ENCODE measurements at regions not wholly inside any gene's neighbourhood (a gene's known extent, or its start where the extent isn't known, plus 50 kb on each side); places are given as distances from the start of the nearest gene placed in this dataset.

DNA sequence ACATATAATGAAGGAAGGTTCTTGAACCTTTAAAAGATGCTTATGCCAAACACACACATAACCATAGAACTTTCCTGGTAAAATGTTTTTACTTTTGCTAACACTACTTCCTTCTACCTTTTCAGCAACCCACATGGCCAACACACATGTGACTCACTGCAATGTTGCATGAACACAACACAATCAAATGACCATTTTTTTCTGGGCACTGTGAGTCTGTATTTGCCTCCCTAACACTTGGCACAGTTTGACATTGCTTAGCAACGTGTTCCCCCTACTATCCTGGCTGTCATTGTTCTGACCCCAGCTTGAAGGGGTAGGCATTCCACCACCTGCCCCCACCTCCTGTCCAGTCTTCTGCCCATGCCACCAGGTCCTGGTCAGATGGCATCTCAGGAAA lies 169.4 kb upstream of the PRNP start:
- no peak for TF ChIP-seq EZH2 (IDR thresholded peaks at IDR 0.05; ENCODE audit: borderline replicate concordance, insufficient read depth, low read depth, low read length, poor library complexity, severe bottlenecking)
- TF ChIP-seq, protein P1, sequence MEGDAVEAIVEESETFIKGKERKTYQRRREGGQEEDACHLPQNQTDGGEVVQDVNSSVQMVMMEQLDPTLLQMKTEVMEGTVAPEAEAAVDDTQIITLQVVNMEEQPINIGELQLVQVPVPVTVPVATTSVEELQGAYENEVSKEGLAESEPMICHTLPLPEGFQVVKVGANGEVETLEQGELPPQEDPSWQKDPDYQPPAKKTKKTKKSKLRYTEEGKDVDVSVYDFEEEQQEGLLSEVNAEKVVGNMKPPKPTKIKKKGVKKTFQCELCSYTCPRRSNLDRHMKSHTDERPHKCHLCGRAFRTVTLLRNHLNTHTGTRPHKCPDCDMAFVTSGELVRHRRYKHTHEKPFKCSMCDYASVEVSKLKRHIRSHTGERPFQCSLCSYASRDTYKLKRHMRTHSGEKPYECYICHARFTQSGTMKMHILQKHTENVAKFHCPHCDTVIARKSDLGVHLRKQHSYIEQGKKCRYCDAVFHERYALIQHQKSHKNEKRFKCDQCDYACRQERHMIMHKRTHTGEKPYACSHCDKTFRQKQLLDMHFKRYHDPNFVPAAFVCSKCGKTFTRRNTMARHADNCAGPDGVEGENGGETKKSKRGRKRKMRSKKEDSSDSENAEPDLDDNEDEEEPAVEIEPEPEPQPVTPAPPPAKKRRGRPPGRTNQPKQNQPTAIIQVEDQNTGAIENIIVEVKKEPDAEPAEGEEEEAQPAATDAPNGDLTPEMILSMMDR (IDR thresholded peaks at IDR 0.05): no peak

Data from B cell (primary cell).